GM21515 (cell line): ENCODE measurements at regions not wholly inside any gene's neighbourhood (a gene's known extent, or its start where the extent isn't known, plus 50 kb on each side); places are given as distances from the start of the nearest gene placed in this dataset.

Experiments used
- ATAC-seq: cut with Tn5 transposase; IDR thresholded peaks from one replicate; pipeline ENCODE4 v1.9.1; 2021; ENCODE audit not compliant: unreplicated experiment

DNA sequence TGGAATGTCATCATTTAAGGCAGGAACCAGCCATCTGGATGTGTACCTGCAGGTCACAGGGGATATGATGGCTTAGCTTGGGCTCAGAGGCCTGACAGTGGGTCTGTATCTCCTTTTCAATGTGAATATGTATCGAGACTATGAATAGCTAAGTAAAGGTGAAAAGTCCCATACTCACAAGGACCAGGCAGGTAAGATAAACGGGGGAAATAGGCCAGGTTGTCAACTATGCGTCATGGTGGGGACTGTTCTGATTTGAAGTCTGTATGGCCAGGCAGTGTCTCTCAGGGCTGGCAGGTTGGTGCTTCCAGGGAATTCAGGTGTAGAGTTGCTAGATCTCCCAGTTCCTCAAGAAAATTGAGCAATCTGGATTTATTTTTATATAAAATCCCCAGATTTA lies 987.9 kb upstream of the WWC1 start:
- ATAC-seq = no peak

DNA sequence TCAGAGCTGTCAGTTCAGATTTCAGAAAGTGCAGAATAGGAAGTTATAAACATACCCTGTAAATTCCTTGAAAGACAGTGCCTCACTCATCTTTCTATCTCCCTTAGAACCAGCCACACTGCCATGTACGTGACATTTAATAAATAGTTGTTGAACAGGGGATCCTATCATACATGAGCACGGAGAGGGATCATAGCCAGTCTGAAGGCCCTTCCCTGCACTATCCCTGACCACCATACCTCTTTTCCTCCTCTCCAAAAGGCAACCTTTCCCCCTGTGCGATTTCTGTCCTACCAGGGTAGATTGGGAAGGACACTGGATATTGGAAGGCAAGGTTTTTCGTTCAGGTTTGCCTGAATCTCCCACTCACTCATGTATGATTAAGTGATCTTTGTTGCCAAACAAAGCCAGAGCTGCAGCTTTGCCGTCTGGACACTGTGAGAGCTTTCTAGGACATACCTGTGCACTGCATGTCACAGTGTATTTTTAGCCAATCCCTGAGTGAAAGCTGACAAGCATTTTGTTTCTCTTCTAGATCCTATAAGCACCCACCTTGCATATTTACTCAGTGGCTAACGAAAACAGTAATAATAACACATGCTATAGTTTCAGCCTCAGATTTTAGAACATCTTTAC lies 986.5 kb upstream of the WWC1 start:
- ATAC-seq = no peak

DNA sequence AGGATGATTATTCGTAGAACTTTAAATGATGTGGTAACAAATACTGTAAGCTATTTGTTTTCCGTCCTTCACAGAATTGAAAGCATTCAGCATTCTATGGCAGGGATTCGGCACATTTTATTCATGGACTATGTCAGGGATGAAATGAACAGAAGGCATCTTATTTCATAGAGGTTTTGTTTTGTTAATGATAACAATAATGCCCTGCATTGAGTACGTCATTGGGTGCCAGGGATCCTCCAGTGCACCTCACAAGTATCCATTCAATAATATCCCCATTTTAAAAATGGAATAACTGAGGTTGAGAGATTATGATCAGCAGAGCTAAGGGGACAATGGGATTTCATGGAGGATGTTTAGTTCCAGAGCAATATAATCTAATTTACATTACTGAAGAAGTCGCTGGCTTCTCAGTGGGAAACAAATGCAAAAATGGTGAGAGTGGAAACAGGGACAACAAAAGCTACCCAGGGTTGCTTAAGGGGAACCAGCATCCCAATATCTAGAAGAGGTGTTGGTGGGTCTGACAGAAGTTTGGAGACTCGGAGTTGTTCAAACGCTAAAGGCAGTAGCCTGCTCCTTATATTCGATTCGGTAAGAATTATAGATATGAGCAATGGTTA lies 985.7 kb upstream of the WWC1 start:
- ATAC-seq = no peak

DNA sequence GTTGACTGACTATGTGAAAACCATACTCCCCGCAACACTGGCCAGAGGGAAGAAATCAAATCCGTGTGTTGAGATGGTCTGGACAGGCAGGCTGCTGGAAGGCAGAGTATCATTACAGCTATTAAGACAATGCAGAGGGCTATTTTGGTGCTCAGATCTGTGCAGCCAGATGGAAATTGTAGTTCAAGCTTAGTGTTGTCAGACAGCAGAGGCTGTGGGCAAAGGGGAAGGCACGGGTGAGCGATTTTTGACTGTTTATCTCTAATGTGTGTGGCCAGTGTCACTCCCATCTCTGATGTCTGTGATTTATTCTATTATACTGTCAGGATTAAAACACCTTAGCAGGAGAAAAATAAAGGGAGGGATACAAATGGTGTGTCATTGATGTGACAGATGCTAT lies 984.4 kb upstream of the WWC1 start:
- ATAC-seq = no peak

DNA sequence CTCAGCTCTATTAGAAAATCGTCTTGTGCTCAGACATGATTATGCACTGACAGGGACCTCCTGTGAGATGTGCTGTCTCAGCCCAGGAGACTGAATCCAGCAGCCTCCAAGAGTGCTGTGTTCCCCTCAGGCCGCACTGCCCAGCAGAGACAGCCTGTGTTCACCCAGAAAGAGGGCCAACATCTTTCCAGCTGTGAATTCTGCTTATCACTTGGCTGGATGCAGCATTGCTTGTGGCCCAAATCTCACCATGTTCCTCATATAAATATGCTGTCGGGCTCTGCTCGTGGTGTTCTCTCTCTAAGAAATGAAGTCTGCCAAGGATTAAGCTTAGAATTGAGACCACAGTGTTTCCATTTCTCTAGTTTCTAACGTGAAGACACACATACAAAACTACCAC lies 983.0 kb upstream of the WWC1 start:
- ATAC-seq = no peak

DNA sequence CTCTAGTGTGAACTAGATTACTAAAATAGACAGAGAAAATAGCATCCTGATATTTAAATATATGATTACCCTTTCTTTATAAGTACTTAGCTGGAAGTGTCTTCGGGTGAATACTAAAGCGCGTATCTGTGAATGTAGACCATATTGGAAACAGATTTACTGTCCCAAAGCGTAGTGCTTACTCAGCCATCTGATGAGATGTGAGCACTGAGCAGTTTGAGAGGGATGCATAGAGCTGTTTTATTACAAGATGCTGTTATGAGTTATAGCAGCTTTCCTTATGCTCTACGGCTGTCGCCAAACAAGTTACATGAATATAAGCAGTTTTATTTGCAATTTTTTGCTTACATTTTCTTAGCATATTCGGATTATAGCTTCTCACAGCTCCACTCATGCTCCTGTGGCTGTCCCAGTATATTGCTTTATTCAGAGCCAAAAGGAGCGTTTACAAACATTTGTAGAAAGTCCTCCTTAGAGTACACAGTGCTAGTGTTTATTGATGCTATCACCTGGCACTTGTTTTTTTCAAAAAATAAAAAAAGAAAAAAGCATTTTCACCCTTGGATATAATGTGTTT lies 981.4 kb upstream of the WWC1 start:
- ATAC-seq = no peak

DNA sequence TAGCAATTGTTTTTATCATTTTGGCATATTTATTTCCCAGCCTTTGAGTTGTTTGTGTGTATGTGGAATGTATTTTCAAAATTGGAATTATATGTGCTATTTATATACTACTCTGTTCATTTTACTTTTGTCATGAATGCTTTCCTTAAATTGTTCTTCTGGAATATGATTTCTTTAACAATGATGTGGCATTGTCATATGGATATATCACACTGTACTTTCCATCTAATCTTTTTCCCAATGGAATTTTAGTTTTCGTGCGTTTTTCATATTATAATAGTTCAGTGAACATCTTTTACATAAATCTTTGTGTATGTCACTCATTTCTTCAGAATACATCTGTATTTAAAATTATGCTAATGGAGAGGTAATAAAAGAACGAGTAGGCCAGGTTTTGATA lies 980.1 kb upstream of the WWC1 start:
- ATAC-seq = no peak

DNA sequence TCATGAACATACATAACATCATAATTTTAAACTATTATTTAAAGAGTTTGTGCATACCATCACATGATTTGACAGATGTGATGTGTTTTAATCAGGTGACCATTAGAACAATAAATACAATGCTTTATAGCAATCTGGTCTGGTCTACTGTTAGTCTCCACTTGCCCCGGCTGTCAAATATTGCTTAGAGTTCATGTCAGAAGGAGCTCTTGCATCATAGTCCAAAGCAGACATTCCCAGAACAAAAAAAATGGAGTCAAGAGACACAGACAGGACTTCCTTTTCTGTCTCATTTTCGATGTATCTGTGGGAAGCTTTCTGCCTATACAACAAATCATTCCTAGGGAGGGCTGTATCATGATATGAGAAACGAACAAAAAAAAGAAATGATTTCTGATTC lies 979.2 kb upstream of the WWC1 start:
- ATAC-seq = no peak

DNA sequence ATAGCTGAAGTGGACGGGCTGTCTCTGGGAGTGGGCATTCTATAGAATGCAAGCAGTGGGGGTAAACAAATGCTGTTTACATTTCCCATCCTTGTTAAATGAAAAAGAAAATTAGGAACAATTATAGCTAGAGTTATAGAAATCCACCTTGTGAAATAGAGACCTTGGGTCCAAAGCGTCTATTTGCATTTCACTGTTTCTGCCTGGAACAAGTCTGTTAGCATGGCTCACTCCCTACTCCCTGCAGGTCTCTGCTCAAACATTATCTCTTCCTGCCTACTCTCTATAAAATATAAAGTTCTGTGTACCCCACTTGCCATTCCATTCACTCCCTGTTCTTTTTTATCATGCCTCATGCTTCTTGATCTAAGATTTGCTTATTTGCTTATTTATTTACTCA lies 975.7 kb upstream of the WWC1 start:
- no peak for ATAC-seq

DNA sequence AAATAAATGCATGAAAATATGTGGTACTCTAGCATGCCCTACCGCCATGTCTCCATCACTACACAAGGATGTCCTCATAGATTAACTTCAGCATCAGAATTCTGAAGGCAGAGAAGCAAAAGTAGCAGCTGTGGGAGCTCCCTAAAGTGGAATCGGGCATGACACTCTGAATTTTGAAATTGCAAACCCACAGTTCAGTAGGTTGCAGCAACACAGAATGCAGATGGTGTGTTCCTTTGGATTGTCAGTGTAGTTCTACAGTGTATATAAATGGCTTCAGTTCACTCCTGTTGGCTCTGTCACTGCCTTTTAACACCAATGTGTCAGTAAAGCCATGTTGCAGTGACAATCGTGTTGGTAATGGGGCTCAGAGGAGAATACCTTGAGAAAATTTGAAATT lies 973.6 kb upstream of the WWC1 start:
- ATAC-seq = no peak

DNA sequence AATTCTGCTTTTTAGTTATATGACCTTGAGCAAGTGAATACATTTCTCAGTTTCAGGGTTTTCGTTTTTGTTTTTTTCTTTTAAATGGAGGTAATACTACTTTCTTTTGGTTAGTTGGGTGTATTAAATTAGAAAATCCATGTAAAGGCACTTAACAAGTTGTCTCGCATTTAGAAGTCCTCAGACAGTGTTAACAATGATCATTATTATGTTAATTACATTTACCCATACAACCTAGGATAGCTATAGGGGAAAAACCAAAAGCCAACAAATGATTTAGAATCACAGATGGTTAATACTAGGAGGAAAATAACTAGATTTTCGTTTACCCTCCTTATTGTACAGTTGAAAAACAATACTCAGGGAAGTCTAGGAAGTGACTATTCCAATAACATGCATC lies 972.2 kb upstream of the WWC1 start:
- no peak for ATAC-seq

DNA sequence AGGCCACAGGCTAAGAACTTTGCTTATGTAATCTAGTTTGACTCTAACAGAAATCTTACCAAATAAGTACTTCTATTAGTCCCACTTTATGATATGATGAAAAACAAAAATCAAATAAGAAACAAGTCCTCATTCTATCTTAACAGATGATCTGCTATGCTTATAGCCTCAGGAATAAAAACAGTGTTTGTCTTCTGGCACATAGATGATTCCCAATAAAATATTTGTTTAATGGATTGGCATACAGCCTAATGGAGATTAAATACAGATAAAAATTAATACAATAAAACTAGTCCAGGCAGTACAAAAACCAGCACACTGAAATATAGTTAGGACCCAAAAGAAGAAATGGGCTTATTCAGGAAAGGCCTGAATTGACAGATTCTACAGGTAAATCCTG lies 971.4 kb upstream of the WWC1 start:
- ATAC-seq = no peak

DNA sequence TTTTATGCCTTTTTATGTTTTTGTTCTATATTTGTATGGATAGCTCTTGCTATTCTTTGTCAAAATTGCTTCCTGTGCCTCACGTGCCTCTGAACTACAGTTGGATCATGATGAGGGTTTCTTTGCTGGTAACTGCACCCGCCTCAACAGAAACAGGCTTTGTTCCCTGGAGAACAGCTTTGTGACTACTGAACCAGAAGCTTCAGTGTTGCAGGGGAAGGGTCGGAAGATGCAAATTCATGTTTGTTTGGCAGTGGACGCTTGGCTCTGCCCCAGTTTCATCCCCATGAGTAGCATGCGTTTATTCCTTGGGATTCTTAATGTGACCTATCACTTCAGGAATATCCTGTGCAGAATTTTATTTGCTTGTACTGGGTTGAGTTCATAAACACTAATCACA lies 959.1 kb upstream of the WWC1 start:
- no peak for ATAC-seq

DNA sequence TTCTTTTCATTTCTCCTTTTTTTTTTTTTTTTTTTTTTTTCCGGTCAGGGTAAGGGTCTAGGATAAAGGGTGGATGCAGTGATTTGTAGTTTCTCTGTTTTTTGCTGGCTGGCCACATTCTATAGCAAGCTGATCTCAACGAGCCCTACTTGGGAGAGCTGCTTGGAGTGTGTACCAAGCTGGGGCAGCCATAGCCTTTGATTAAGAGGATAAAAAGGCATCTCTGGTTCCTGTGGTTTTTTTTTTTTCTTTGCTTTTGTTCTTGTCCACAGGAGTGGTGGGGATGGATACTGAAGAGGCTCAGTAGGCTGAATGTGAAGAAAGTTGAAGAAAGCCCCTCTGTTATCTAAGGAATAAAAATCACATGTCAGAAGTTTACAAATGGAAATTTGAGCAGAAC lies 955.3 kb upstream of the WWC1 start:
- no peak for ATAC-seq

DNA sequence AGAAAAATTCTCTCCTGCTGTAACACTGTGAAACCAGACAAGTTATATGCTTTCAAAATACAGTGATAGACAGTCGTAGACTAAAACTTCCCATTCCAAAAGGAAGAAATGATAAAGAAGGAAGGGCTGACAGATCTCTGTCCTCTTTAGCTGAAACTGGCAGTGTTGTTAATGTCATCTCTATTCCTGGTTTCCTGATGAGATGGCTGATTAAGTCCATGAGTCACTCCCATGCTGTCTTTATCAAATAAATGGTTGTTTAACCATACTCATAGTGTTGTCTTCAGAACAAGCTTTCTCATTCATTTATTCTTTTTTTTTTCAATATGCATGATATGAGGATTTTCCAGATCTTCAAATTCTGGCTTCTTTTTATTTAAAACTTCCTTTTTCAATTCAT lies 952.2 kb upstream of the WWC1 start:
- no peak for ATAC-seq

DNA sequence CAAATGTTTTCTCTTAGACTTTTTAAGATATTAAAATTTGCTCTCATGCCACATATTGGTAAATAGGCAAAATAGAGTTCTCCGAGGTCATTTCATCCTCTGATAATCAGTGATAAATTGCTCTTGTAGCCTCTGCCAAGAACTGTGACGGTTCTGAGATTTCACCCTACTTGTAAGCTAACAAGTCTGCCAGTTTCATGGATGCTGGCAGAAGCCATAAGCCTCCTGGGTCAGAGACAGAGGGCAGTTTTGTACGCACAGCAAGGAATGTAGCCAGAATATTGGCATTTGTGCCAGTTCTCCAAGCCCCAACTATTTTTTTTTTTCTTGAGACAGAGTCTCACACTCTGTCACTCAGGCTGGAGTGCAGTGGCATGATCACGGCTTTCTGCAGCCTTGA lies 945.0 kb upstream of the WWC1 start:
- no peak for ATAC-seq

DNA sequence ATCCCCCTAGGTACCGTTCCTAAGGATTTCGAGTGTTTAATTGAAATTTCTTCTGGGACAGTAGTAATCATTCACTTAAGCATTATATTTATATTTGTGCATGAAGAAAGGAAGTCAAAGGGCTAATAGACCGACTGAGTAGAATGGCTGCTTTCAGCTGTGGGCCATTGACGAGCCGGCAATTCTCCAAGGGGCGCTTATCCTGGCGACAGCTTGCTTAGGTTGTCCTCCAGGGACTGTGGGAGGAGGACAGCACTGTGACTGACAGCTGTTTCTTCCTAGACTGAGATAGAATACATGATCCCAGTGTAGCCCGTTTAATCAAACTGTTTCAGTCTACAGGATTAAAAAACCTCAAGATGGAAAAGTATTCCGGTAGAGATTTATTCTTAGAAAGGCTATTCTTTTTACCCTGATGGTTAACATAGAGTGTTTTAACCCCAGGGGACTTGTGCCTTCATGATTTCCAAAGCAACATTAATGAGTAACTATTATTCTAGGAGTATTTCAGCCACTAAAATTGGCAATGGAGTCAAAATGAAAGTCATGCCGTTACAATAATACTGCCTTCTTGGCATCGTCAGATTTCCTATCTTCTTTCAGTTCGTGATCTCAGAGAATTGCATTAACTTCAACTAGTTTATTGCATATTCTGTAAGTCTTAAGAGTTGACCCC lies 943.1 kb upstream of the WWC1 start:
- ATAC-seq = no peak

DNA sequence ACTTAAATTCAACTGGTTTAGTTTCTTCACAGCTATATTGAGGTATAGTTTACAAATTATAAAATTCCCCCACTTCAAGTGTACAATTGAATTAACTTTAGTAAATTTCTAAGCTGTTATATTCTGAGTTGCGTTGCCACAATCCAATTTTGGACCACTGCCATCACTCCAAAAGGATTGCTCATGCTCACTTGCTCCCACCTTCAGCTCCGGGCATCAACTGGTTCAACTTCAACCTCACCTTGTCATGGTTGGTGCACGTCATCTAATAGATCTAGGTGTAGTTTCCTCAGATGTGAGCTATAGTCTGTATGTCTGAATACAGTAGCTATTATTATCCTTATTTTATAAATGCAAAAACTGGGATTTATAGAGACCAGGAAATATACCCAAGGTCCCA lies 942.5 kb upstream of the WWC1 start:
- no peak for ATAC-seq

DNA sequence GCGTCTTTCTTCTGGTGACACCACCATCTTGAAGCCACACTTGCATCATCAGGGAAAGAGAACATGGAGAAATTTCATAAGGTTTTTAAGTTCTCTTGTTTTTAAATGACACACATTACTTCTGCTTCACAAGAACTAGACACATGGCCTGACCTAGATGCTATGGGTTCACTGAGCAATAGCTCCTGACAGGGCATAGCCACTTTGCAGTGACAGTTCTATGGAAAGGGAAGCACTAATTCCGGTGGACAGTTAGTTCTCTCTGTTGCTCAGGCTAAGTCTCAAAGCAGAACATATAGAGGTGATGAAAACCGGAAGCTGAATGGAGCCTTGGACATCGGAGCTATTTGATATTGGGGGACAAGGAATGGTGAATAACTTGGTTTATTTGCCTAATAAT lies 940.1 kb upstream of the WWC1 start:
- no peak for ATAC-seq

DNA sequence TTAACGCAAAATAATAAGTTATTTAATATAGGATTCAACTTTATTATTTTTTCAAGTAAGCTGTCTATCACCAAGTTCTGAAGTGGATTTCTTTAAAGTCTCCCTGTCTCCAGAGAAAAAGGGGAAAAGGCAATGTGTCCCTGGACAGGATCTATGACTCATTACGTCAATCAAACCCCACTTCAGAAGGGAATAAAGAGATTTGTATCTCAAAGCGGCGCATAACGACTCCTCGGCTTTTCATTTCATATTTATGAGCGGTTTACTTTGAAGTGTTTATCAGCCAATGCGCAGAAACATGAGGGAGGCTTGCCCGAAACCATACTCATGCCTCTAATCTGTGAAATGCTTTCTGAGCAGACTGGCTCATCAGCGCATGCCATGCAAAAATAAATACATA lies 938.6 kb upstream of the WWC1 start:
- ATAC-seq = no peak

DNA sequence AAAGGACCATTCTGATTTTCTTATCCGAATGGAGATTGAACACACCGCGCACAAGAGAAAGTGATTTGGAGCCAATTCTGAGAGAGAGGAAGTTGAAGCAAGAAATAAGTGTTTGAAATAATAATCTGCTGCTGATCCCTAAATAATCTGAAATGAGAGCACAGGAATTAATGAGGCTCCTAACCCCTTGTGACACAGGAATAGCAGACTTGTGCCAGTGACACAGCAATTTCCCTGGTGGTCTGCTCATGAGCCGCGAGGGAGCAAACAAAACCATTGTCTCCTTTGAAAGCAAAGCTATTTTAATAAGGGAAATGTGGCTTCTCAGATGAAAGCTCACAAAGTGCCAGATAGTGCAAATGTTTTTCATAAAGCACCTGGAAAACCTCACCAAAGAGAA lies 936.1 kb upstream of the WWC1 start:
- ATAC-seq = no peak

DNA sequence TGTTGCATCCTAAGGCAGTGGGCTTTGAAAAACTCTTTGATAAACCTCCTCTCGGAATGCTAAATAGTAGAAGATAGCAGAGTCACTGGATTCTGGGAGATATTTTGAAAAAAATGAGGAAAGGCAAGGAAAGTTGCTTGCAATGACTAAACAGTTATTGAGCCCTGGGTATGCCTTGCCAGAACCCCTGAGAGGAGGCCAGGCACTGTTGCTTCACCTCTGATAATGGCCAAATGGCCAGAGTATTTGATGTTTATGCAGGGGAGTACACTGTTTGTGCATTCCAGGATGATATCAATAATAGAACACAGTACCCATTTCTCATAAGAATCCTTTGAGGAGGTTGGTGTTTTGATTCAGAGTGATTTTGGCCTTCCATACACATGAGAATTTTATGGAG lies 935.1 kb upstream of the WWC1 start:
- ATAC-seq = no peak
